Stimulated activated CD8-positive, alpha-beta memory T cell treated with anti-CD3 and anti-CD28 coated beads, Interleukin-7, amount 100 ng/mL, for 48 hours (primary cell): ENCODE measurements at regions not wholly inside any gene's neighbourhood (a gene's known extent, or its start where the extent isn't known, plus 50 kb on each side); places are given as distances from the start of the nearest gene placed in this dataset.

Experiments used
- DNase-seq, 2 donors: peaks; one replicate each; pipeline ENCODE4 v3.0.0-alpha.2; 2020; ENCODE audit warnings: low read depth in 1 of 2; ENCODE audit errors: extremely low read depth in 1 of 2

- no peak for DNase-seq
Measured at GRCh38 chr1:10896673-10897072, 100.2 kb upstream of the CASZ1 start.

GRCh38 chr1:10897321-10897980 is 101.0 kb upstream of the CASZ1 start:
- DNase-seq = no peak

- DNase-seq = no peak
Measured at GRCh38 chr1:10897981-10898728, 101.7 kb upstream of the CASZ1 start.

GRCh38 chr1:10898921-10899320 is 102.5 kb upstream of the CASZ1 start:
- no peak for DNase-seq

- no peak for DNase-seq
Measured at GRCh38 chr1:10899490-10900250, 103.2 kb upstream of the CASZ1 start.

GRCh38 chr1:10900251-10900651 is 103.8 kb upstream of the CASZ1 start:
- no peak for DNase-seq

- no peak for DNase-seq
Measured at GRCh38 chr1:10900691-10901090, 104.2 kb upstream of the CASZ1 start.

GRCh38 chr1:10901091-10901890 is 104.8 kb upstream of the CASZ1 start:
- no peak for DNase-seq

- no peak for DNase-seq
Measured at GRCh38 chr1:10901891-10902805, 105.7 kb upstream of the CASZ1 start.

- DNase-seq = no peak
Measured at GRCh38 chr1:10903421-10903820, 107.0 kb upstream of the CASZ1 start.

GRCh38 chr1:10903821-10904220 is 107.4 kb upstream of the CASZ1 start:
- DNase-seq = no peak

- DNase-seq = no peak
Measured at GRCh38 chr1:10904396-10905358, 107.8 kb upstream of the TARDBP start.

- no peak for DNase-seq
Measured at GRCh38 chr1:10905841-10906655, 106.4 kb upstream of the TARDBP start.

GRCh38 chr1:10906866-10907519 is 105.5 kb upstream of the TARDBP start:
- no peak for DNase-seq

- no peak for DNase-seq
Measured at GRCh38 chr1:10908266-10908665, 104.2 kb upstream of the TARDBP start.

GRCh38 chr1:10909697-10910680 is 102.5 kb upstream of the TARDBP start:
- DNase-seq = peak; percentile 49 to 64
